Osteocyte (in vitro differentiated cells): ENCODE measurements at regions not wholly inside any gene's neighbourhood (a gene's known extent, or its start where the extent isn't known, plus 50 kb on each side); places are given as distances from the start of the nearest gene placed in this dataset.
"Not testable (repeated sequence)": the region's sequence is repeated elsewhere in the genome, so short reads cannot be mapped to it uniquely, and the experiment has no call there.

ENCODE experiments used
- DNase-seq: peaks from one replicate; pipeline ENCODE4 v3.0.0; 2021; ENCODE audit warnings: mixed read lengths; ENCODE audit not compliant: unreplicated experiment; ENCODE audit errors: extremely low spot score
- H3K27ac Mint-ChIP-seq: one replicate; pipeline ENCODE4 v1.8.0; 2021; ENCODE audit warnings: mild to moderate bottlenecking, mixed read lengths; ENCODE audit not compliant: unreplicated experiment
- H3K27me3 Mint-ChIP-seq: one replicate; pipeline ENCODE4 v1.8.0; 2021; ENCODE audit warnings: mixed read lengths; ENCODE audit not compliant: unreplicated experiment
- H3K36me3 Mint-ChIP-seq: one replicate; pipeline ENCODE4 v1.8.0; 2021; ENCODE audit warnings: mixed read lengths; ENCODE audit not compliant: unreplicated experiment
- H3K4me1 Mint-ChIP-seq: one replicate; pipeline ENCODE4 v1.8.0; 2021; ENCODE audit warnings: mixed read lengths; ENCODE audit not compliant: unreplicated experiment
- H3K4me3 Mint-ChIP-seq: one replicate; pipeline ENCODE4 v1.8.0; 2021; ENCODE audit warnings: mild to moderate bottlenecking, moderate library complexity, mixed read lengths; ENCODE audit not compliant: unreplicated experiment
- H3K9me3 Mint-ChIP-seq: one replicate; pipeline ENCODE4 v1.8.0; 2021; ENCODE audit warnings: mixed read lengths; ENCODE audit not compliant: unreplicated experiment
- TF ChIP-seq, protein P1 (sequence below): fragments of 200-600 bp; sonication (generic); IDR thresholded peaks from 2 replicates; pipeline ENCODE4 v1.5.0; 2021; ENCODE audit warnings: antibody characterized with exemption, mild to moderate bottlenecking, moderate library complexity

DNA sequence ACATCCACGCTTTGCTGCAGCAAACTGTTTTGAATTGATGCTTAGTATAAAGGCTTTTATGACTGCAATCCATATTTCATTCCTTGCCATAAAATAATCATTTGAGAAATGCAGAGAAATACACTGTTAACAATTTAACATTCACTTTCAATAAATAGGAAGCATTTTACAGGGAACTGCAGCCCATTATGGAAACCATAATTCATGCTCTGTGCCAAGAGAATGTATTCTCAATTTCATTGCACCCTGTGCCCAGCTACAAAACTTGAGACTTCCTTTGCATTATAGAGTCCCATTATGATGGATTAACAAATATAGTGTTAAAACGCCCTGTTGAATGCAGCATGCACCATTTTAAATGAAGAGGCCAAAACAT lies 134.0 kb downstream of the MED10 start:
- Mint-ChIP-seq H3K27me3 (no peaks in the 10 kb centered on the region), H3K4me1 (no peaks in the 10 kb centered on the region), H3K4me3 (no peak overlapping the region), H3K27ac (no peak overlapping the region), H3K36me3 (no peaks in the 10 kb centered on the region), H3K9me3 (peaks cover 23% of the 10 kb centered on the region)
- DNase-seq, result no peak
- TF ChIP-seq, protein P1, sequence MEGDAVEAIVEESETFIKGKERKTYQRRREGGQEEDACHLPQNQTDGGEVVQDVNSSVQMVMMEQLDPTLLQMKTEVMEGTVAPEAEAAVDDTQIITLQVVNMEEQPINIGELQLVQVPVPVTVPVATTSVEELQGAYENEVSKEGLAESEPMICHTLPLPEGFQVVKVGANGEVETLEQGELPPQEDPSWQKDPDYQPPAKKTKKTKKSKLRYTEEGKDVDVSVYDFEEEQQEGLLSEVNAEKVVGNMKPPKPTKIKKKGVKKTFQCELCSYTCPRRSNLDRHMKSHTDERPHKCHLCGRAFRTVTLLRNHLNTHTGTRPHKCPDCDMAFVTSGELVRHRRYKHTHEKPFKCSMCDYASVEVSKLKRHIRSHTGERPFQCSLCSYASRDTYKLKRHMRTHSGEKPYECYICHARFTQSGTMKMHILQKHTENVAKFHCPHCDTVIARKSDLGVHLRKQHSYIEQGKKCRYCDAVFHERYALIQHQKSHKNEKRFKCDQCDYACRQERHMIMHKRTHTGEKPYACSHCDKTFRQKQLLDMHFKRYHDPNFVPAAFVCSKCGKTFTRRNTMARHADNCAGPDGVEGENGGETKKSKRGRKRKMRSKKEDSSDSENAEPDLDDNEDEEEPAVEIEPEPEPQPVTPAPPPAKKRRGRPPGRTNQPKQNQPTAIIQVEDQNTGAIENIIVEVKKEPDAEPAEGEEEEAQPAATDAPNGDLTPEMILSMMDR, result no peak

DNA sequence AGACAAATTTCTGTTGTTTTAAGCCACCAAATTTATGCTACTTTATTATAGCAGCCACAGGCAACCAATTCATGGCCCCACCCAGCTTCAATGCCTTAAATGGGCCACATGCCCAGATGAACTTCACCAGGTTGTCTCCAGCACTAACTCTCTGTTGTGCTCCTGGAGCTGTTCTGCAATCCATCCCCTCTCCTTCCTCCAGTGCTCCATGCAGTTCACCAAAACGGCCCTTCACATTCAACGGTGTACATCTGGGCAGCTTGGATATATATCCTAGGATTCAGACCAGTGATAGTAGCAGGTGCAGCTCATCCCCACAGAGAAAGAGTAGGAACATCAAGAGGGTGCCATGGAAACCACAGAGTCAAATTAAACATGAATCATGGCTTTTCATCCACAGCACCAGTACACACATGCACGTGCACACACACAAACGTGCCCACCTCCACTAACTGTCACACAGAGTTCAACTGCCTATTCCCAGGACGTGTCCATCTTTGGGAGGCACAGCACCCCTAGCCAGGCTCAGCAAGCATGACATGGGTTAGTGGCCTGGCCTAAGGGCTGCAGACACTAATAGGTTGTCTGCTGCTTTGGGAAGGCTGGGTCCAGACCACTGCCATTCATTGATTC lies 134.5 kb downstream of the MED10 start:
- Mint-ChIP-seq H3K4me3 (no peak overlapping the region), H3K27ac (no peak overlapping the region), H3K27me3 (no peaks in the 10 kb centered on the region), H3K9me3 (peaks cover 24% of the 10 kb centered on the region), H3K36me3 (no peaks in the 10 kb centered on the region), H3K4me1 (no peaks in the 10 kb centered on the region)
- no peak for DNase-seq
- TF ChIP-seq, protein P1, result no peak

DNA sequence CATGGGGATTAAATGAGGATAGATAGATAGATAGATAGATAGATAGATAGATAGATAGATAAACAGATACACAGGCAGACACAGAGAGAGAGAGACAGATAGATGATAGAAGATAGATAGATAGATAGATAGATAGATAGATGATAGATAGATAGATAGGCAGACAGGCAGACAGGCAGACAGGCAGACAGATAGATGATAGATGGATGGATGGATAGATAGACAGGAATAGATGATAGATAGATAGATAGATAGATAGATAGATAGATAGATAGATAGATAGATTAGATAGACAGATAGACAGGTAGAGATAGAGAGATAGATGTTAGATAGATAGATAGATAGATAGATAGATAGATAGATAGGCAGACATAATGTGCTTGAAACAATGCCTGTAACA lies 137.3 kb downstream of the MED10 start:
- H3K9me3 Mint-ChIP-seq, result peaks cover 22% of the 10 kb centered on the region

DNA sequence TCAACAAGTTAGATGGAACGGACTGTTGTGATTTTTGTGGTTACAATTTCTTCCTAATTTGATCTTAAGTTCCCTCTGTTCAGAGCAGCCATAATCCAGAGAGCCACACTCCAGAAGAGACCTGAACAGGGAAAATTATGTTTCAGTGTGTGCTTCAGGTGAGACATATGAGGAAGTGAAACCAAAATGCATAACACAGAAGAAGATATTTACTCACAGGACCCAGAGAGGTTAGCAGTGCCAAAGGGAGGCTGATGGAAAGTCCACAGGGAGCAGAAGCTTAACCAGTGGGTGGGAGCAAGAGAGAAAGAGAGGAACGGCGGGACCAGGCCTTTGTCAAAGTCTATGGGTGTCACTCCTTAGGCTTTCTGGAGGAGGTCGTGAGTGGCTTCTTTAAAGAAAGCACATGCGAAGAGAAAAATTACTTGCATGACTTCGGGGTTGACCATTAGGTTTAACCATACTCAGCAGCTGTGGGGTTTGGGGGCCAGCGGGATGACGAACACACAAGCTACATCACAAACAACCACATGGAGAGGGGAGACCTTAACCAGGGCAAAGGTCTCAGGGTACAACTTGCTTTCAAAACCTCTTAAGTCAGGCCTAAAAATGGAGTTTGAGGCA lies 141.4 kb downstream of the MED10 start:
- TF ChIP-seq, protein P1, result no peak
- Mint-ChIP-seq H3K27ac (no peak overlapping the region), H3K4me3 (no peak overlapping the region), H3K4me1 (no peaks in the 10 kb centered on the region), H3K9me3 (peaks cover 18% of the 10 kb centered on the region), H3K27me3 (no peaks in the 10 kb centered on the region), H3K36me3 (no peaks in the 10 kb centered on the region)
- DNase-seq, result peak; percentile 56

More for the DNA sequence above, 137.3 kb downstream of the MED10 start:
- H3K4me3 Mint-ChIP-seq, H3K4me1 Mint-ChIP-seq, H3K36me3 Mint-ChIP-seq, H3K27ac Mint-ChIP-seq, DNase-seq, H3K27me3 Mint-ChIP-seq: not testable (repeated sequence)

DNA sequence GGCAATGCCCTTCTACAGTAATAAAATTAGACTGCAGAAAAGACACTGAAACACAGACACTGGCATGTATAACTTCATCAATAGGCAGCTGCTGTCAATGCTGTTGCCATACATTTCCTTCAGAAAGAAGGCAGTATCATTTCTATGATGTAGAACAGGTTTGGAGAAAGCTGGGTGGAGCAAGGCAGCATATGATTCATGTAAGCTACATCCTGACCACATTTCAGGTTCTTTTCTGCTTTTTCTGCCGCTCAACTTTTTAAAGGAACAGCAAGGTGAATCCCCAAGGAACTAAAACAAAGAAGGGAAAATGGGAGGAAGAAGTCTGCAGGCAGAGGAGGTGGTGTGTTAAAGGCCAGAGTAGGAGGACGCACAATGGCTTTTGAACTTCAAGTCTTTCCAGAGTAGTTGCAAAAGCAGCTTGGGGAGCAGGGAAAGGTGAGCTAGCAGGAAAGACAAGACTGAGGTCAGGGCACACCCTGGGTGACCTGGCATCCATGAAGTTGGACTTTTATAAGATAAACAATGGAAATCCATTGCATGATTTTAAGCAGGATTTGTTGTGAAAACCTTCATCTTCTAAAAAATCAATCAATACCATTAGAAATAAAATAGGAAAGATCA lies 142.1 kb downstream of the MED10 start:
- H3K4me3 Mint-ChIP-seq, result no peak overlapping the region
- no peaks in the 10 kb centered on the region for H3K27me3 Mint-ChIP-seq
- no peaks in the 10 kb centered on the region for H3K4me1 Mint-ChIP-seq
- DNase-seq, result no peak
- H3K36me3 Mint-ChIP-seq, result no peaks in the 10 kb centered on the region
- peaks cover 15% of the 10 kb centered on the region for H3K9me3 Mint-ChIP-seq
- TF ChIP-seq, protein P1, result no peak
- no peak overlapping the region for H3K27ac Mint-ChIP-seq
